K562 (cell line): ENCODE measurements at regions not wholly inside any gene's neighbourhood (a gene's known extent, or its start where the extent isn't known, plus 50 kb on each side); places are given as distances from the start of the nearest gene placed in this dataset.

ENCODE experiments used
- ATAC-seq: fragments of 200-7000 bp; cut with Tn5 transposase; 3 replicates; pipeline ENCODE4 v1.9.1; 2020; ENCODE audit warnings: moderate library complexity
- BruUV-seq: library from RNA; stranded (reverse); fragments of 400-500 nt; replicated peaks from 2 replicates; lab custom pipeline; 2021; lab: Mats Ljungman, UMichigan
- CTCF ChIA-PET: fragments of 300-600 bp; formaldehyde crosslinking; extraction: SDS; loops from one replicate; lab custom pipeline; 2021; ENCODE audit warnings: low intra/inter-chr PET ratio; lab: Yijun Ruan, JAX
- POLR2A ChIA-PET: fragments of 300-600, 350-650 bp; sonication (Branson Sonifier 250); formaldehyde crosslinking; extraction: SDS; loops from one replicate; lab custom pipeline; 2021; ENCODE audit warnings: antibody characterized with exemption, inconsistent platforms; lab: Yijun Ruan, JAX
- DNase-seq, 4 experiments: peaks; one replicate each; pipeline versions ENCODE4 v3.0.0 to v3.0.0-alpha.2; 2011 to 2018; ENCODE audit warnings: low spot score in 3 of 4, mixed read lengths in 3 of 4; ENCODE audit errors: extremely low read depth in 1 of 4
- FAIRE-seq: peaks from 2 replicates; lab custom pipeline; 2011; peaks lifted over from hg19 to GRCh38; lab: Jason Lieb, UNC
- H2AFZ ChIP-seq: 2 replicates; pipeline ENCODE4 v1.6.0; 2011; ENCODE audit warnings: low read depth, low read length, control low read depth, inconsistent platforms
- H3K27ac ChIP-seq: fragments of 200-600 bp; 3 replicates; pipeline ENCODE4 v1.8.0; 2011; ENCODE audit warnings: low read depth, mild to moderate bottlenecking, control low read depth, inconsistent platforms, low read length, moderate library complexity, mixed read lengths; ENCODE audit errors: extremely low read depth
- H3K27me3 ChIP-seq, 2 experiments: fragments of 300-600 bp in 1 of 2; 2 replicates in 1 of 2; 3 replicates in 1 of 2; pipeline versions ENCODE4 v1.6.0 to v1.8.0; 2011; ENCODE audit warnings: inconsistent platforms in 2 of 2, low read length in 2 of 2, mild to moderate bottlenecking in 1 of 2, mixed read lengths in 1 of 2, moderate library complexity in 1 of 2; ENCODE audit not compliant: control insufficient read depth in 2 of 2, insufficient read depth in 2 of 2
- H3K36me3 ChIP-seq: fragments of 300-600 bp; 3 replicates; pipeline ENCODE4 v1.8.0; 2011; ENCODE audit warnings: mild to moderate bottlenecking, low read length, inconsistent platforms; ENCODE audit not compliant: control insufficient read depth, insufficient read depth
- H3K4me1 ChIP-seq, 2 experiments: fragments of 200-600 bp in 1 of 2; replicated peaks in 1 of 2; 2 replicates in 1 of 2; 3 replicates in 1 of 2; pipeline versions ENCODE4 v1.5.1 to v1.8.0; 2011; ENCODE audit warnings: inconsistent platforms in 2 of 2, low read length in 2 of 2, mild to moderate bottlenecking in 1 of 2, mixed read lengths in 1 of 2, moderate library complexity in 1 of 2; ENCODE audit not compliant: control insufficient read depth in 2 of 2, insufficient read depth in 2 of 2
- H3K4me2 ChIP-seq: 2 replicates; pipeline ENCODE4 v1.6.1; 2011; ENCODE audit warnings: low read length, control low read depth, inconsistent platforms, mixed read lengths; ENCODE audit not compliant: insufficient read depth
- H3K4me3 ChIP-seq: fragments of 200-600 bp; sonication (generic), shearing (Covaris generic); 2 replicates; pipeline ENCODE4 v1.5.1; 2016; ENCODE audit warnings: control low read depth, inconsistent platforms
- H3K79me2 ChIP-seq: fragments of 200-600 bp; 3 replicates; pipeline ENCODE4 v1.8.0; 2011; ENCODE audit warnings: low read length, inconsistent platforms; ENCODE audit not compliant: control insufficient read depth, insufficient read depth
- H3K9ac ChIP-seq, 2 experiments: 2 replicates each; pipeline versions ENCODE4 v1.6.0 to v1.6.1; 2011; ENCODE audit warnings: low read depth in 2 of 2, low read length in 2 of 2, control low read depth in 1 of 2, inconsistent platforms in 1 of 2, mild to moderate bottlenecking in 1 of 2, mixed read lengths in 1 of 2; ENCODE audit not compliant: insufficient read depth in 1 of 2
- H3K9me1 ChIP-seq: one replicate; pipeline ENCODE4 v1.6.0; 2011; ENCODE audit warnings: inconsistent platforms, mild to moderate bottlenecking, low read length, moderate library complexity; ENCODE audit not compliant: control insufficient read depth, insufficient read depth
- H3K9me3 ChIP-seq: replicated peaks from 2 replicates; pipeline ENCODE4 v1.5.1; 2011; ENCODE audit warnings: low read depth, low read length, inconsistent platforms; ENCODE audit not compliant: control insufficient read depth, insufficient read depth
- H4K20me1 ChIP-seq: replicated peaks from 2 replicates; pipeline ENCODE4 v1.6.1; 2011; ENCODE audit warnings: low read length, inconsistent platforms, mixed read lengths; ENCODE audit not compliant: control insufficient read depth, insufficient read depth
- ETV6 ChIP-seq, 3 experiments: fragments of 150-350 bp in 1 of 3; sonication (generic) in 1 of 3; formaldehyde crosslinking in 1 of 3; IDR thresholded peaks; 2 replicates each; pipeline versions ENCODE4 v1.6.1 to v1.8.0; 2014 to 2022; ENCODE audit warnings: borderline replicate concordance in 2 of 3, low read depth in 2 of 3, antibody characterized with exemption in 1 of 3, low read length in 1 of 3, mild to moderate bottlenecking in 1 of 3, missing genetic modification reagents in 1 of 3
- HNRNPUL1 ChIP-seq: fragments of 200-400 bp; formaldehyde crosslinking; IDR thresholded peaks from 2 replicates; pipeline ENCODE4 v1.6.1; 2017; ENCODE audit warnings: low read length
- LCOR ChIP-seq: sonication (generic); formaldehyde crosslinking; IDR thresholded peaks from 2 replicates; pipeline ENCODE4 v1.8.0; 2022; ENCODE audit warnings: mild to moderate bottlenecking, missing genetic modification reagents
- MCM7 ChIP-seq, 2 experiments: fragments of 450-650 bp; IDR thresholded peaks; 2 replicates each; pipeline ENCODE4 v1.6.1; 2016 to 2018
- NONO ChIP-seq, 2 experiments: fragments of 200-400 bp in 1 of 2; fragments of 450-650 bp in 1 of 2; formaldehyde crosslinking in 1 of 2; IDR thresholded peaks; 2 replicates each; pipeline ENCODE4 v1.6.1; 2017; ENCODE audit warnings: low read depth in 2 of 2, mild to moderate bottlenecking in 2 of 2, moderate library complexity in 2 of 2, low read length in 1 of 2
- NR1H2 ChIP-seq: sonication (generic); formaldehyde crosslinking; IDR thresholded peaks from 2 replicates; pipeline ENCODE4 v1.4.0; 2020; ENCODE audit warnings: mild to moderate bottlenecking, missing genetic modification reagents
- POLR2H ChIP-seq: IDR thresholded peaks from 2 replicates; pipeline ENCODE4 v1.6.1; 2016; ENCODE audit warnings: missing genetic modification characterization, low read depth, mild to moderate bottlenecking, control low read depth, missing compliant biosample characterization, moderate library complexity
- RBFOX2 ChIP-seq: fragments of 200-400 bp; formaldehyde crosslinking; IDR thresholded peaks from 2 replicates; pipeline ENCODE4 v1.6.1; 2017; ENCODE audit warnings: low read depth, mild to moderate bottlenecking, low read length, moderate library complexity
- TAF7 ChIP-seq: fragments of 450-650 bp; IDR thresholded peaks from 2 replicates; pipeline ENCODE4 v1.6.1; 2016; ENCODE audit warnings: missing genetic modification characterization, missing compliant biosample characterization
- TCF7 ChIP-seq: sonication (generic); IDR thresholded peaks from 2 replicates; pipeline ENCODE4 v1.6.1; 2016; ENCODE audit warnings: antibody characterized with exemption, borderline replicate concordance
- TRIM28 ChIP-seq: fragments of 450-650 bp; IDR thresholded peaks from 2 replicates; pipeline ENCODE4 v1.6.1; 2017
- U2AF2 ChIP-seq: fragments of 200-400 bp; formaldehyde crosslinking; optimal IDR thresholded peaks from 2 replicates; pipeline ENCODE3; 2017; ENCODE audit warnings: low read depth, mild to moderate bottlenecking, low read length
- ZNF551 ChIP-seq: fragments of 250-450 bp; sonication (Bioruptor Pico); IDR thresholded peaks from 2 replicates; pipeline ENCODE4 v1.5.0; 2021; ENCODE audit warnings: mild to moderate bottlenecking, moderate library complexity
- WGBS: fragments of 100-300 bp; shearing (Covaris generic); methylation state at CpG from one replicate; pipeline ENCODE4 v1.1.6; 2016; ENCODE audit warnings: low coverage, mixed read lengths; ENCODE audit not compliant: insufficient coverage; ENCODE audit errors: missing lambda C conversion rate; 5-methylcytosine and 5-hydroxymethylcytosine counted together
- in situ Hi-C: fragments of 300-500 bp; cut with MboI; formaldehyde crosslinking; loops from 4 replicates; pipeline ENCODE4 v1.15.0; 2018; ENCODE audit warnings: inconsistent platforms, mixed read lengths
- intact Hi-C: fragments of 100-400 bp; cut with micrococcal nuclease; formaldehyde crosslinking; loops from 2 replicates; pipeline ENCODE4 v1.14.2; 2022
- TF ChIP-seq, protein P1 (sequence below): sonication (generic); formaldehyde crosslinking; IDR thresholded peaks from 2 replicates; pipeline ENCODE4 v1.8.0; 2022; ENCODE audit warnings: mild to moderate bottlenecking, missing genetic modification reagents, borderline replicate concordance

DNA sequence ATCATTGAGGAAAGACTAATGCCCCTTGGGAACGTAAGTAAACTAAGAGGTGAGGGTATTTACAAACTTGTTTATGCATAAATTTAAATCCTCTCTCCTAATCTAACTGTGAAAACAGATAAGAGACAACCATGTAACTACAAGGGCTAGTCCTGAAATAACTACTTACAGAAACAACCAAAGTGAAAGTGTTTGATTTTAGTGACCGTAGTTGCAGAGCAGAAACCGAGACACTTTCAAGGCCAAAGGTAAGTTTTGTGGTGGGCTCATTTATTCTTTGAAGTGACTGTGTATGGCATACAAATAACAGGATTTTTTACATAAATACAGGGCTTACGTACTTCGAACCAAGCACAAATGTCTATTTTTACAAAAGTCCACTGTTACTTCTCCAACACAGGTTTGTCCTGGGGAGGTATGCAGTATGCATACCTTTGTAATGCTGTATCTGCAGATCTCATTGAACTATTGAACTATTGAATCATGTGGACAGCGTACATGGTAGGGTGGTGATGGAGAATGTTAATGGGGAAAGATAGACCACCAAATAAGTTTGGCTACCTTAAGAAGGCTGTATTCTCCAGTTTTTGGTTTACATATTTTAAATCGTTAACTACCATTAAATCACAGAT lies 99.6 kb upstream of the RBMS3 start:
- H3K9me3 ChIP-seq = no peaks in the 10 kb centered on the region
- WGBS = under 1% methylated on average over 7 of the region's 7 CpGs
- no peak overlapping the region for H2AFZ ChIP-seq
- H3K4me2 ChIP-seq = no peak overlapping the region
- no peaks in the 10 kb centered on the region for H3K27me3 ChIP-seq
- ChIA-PET CTCF (no interaction called here), POLR2A (no interaction called here)
- no peaks in the 10 kb centered on the region for H3K36me3 ChIP-seq
- in situ Hi-C loops = no loop called here
- no peak for ATAC-seq
- DNase-seq = no peak
- no peaks in the 10 kb centered on the region for H3K4me1 ChIP-seq
- H3K9me1 ChIP-seq = no peaks in the 10 kb centered on the region
- H3K27ac ChIP-seq = no peak overlapping the region
- no peak overlapping the region for H3K4me3 ChIP-seq
- H4K20me1 ChIP-seq = no peaks in the 10 kb centered on the region
- no peaks in the 10 kb centered on the region for H3K79me2 ChIP-seq
- FAIRE-seq = no peak
- no peak for TF ChIP-seq U2AF2
- TF ChIP-seq, all 486 proteins: peak for 0
- BruUV-seq = no TSS peak
- intact Hi-C loops = no loop called here
- H3K9ac ChIP-seq = no peak overlapping the region

DNA sequence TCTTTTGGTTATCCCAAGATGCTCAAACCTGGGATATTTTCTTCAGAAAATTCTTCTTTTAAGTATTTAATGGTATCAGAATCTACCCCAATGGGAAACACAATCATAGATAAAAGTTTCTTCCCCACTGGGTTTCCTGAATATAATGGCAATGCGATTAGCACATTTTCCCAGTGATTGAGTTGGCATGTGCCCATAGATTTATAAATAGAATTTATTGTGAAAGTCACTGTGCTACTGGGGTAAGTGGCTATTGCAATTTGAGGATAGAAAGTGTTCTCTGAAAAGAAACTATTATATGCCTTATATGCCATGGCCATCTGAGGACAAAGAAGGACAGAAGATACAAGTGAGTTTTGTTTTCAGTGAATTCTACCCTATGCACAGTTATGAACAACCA lies 99.0 kb upstream of the RBMS3 start:
- CTCF ChIA-PET = no interaction called here
- intact Hi-C loops = no loop called here
- no peak for TF ChIP-seq ZNF551 (CRISPR knock-in tag)
- no peak for TF ChIP-seq RBFOX2
- TF ChIP-seq NONO (IDR thresholded peaks at IDR 0.05; ENCODE audit: low read depth in 2 of 2, low read length in 1 of 2) = no peak
- TF ChIP-seq TRIM28 = no peak
- no peak for TF ChIP-seq MCM7 (IDR thresholded peaks at IDR 0.05)
- TF ChIP-seq NR1H2 (CRISPR knock-in tag) = no peak
- TF ChIP-seq LCOR (CRISPR knock-in tag) = no peak
- TF ChIP-seq TAF7 (tag) = no peak
- TF ChIP-seq, protein P1, sequence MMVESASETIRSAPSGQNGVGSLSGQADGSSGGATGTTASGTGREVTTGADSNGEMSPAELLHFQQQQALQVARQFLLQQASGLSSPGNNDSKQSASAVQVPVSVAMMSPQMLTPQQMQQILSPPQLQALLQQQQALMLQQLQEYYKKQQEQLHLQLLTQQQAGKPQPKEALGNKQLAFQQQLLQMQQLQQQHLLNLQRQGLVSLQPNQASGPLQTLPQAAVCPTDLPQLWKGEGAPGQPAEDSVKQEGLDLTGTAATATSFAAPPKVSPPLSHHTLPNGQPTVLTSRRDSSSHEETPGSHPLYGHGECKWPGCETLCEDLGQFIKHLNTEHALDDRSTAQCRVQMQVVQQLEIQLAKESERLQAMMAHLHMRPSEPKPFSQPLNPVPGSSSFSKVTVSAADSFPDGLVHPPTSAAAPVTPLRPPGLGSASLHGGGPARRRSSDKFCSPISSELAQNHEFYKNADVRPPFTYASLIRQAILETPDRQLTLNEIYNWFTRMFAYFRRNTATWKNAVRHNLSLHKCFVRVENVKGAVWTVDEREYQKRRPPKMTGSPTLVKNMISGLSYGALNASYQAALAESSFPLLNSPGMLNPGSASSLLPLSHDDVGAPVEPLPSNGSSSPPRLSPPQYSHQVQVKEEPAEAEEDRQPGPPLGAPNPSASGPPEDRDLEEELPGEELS (CRISPR knock-in tag) = no peak
- no peak for TF ChIP-seq POLR2H (tag)
- no peak for TF ChIP-seq TCF7
- no peak for TF ChIP-seq HNRNPUL1
- no peak for TF ChIP-seq ETV6 (IDR thresholded peaks at IDR 0.05; ENCODE audit: borderline replicate concordance in 1 of 2, low read depth in 2 of 2, low read length in 1 of 2)
- TF ChIP-seq ETV6 (CRISPR knock-in tag; IDR thresholded peaks at IDR 0.05; ENCODE audit: borderline replicate concordance) = no peak

More for the DNA sequence above, 99.0 kb upstream of the RBMS3 start:
- POLR2A ChIA-PET = no interaction called here
- Histone ChIP-seq H3K9ac (no peak overlapping the region), H3K4me1 (no peaks in the 10 kb centered on the region), H3K27ac (no peak overlapping the region), H3K79me2 (no peaks in the 10 kb centered on the region), H3K9me1 (no peaks in the 10 kb centered on the region), H3K9me3 (no peaks in the 10 kb centered on the region), H2AFZ (no peak overlapping the region), H4K20me1 (no peaks in the 10 kb centered on the region), H3K4me3 (no peak overlapping the region), H3K4me2 (no peak overlapping the region), H3K27me3 (no peaks in the 10 kb centered on the region), H3K36me3 (no peaks in the 10 kb centered on the region)
- ATAC-seq (no peak), DNase-seq (no peak), FAIRE-seq (no peak)
- WGBS = 4% methylated on average over 1 of the region's 1 CpG
- in situ Hi-C loops = no loop called here
- BruUV-seq = no TSS peak
